ENCODE measurements at regions not wholly inside any gene's neighbourhood (a gene's known extent, or its start where the extent isn't known, plus 50 kb on each side); places are given as distances from the start of the nearest gene placed in this dataset.

DNA sequence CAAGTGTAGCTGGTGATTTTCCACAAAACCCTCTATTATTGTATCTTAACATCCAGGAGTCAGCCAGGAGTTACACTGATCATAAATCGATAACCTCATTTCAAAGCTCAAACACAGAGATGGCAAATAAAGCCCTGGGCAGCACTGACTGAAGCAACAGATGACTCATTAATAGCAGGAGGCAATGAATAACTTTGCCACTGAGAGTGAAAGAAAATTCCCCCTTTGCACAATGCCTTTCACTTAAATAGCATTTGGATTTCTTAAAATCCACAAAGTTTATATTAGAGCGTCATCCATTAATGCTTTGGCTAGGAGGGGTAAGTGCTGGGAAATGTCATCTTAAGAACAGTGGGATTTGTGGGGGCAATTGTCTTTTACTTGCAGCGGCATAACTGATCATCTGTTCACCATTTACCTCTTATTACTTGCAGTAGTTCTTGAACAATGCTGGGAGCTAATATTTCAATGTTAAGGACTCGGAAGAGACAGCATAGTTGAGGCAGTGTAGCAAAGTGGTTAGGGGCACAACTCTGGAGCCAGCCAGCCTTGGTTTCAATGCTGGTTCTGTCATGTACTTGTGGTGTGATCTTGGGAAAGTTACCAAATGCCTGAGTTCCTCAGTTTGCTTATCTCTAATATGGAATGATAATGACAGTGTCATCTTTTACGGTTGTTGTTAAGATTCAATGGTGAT lies 630.4 kb upstream of the TBL1XR1 start:
- no TSS peak for BruUV-seq (replicated peaks)
- CTCF ChIA-PET = interaction anchor here (0.9 kb wide), 1 partner anchor 777 kb away, joined by 3 read pairs; no protein-coding TSS in a partner anchor
- Histone ChIP-seq H3K9me1 (replicated peaks; ENCODE audit: control insufficient read depth, extremely low read depth, insufficient read depth, low read length) (no peaks in the 10 kb centered on the region), H3K9me3 (replicated peaks; ENCODE audit: control insufficient read depth, insufficient read depth, low read length) (no peaks in the 10 kb centered on the region), H3K4me2 (ENCODE audit: insufficient read depth, low read length) (no peak overlapping the region), H3K27me3 (ENCODE audit: control insufficient read depth in 2 of 2, insufficient read depth in 2 of 2, low read length in 2 of 2) (no peaks in the 10 kb centered on the region), H3K27ac (ENCODE audit: insufficient read depth, low read depth, low read length) (no peak overlapping the region), H2AFZ (ENCODE audit: low read depth, low read length) (no peak overlapping the region), H3K4me3 (replicated peaks in 1 of 3; ENCODE audit: insufficient read depth in 1 of 3, low read depth in 1 of 3, low read length in 3 of 3) (no peak overlapping the region), H3K36me3 (ENCODE audit: control insufficient read depth in 2 of 2, extremely low read depth in 1 of 2, insufficient read depth in 2 of 2, low read length in 2 of 2) (no peaks in the 10 kb centered on the region), H3K4me1 (ENCODE audit: control insufficient read depth, extremely low read depth, insufficient read depth, low read length) (peaks cover 8% of the 10 kb centered on the region), H3K9ac (replicated peaks; ENCODE audit: extremely low read depth, insufficient read depth, low read length) (no peak overlapping the region), H4K20me1 (replicated peaks; ENCODE audit: control insufficient read depth, extremely low read depth, insufficient read depth, low read length) (no peaks in the 10 kb centered on the region), H3K79me2 (ENCODE audit: control insufficient read depth, insufficient read depth, low read length) (no peaks in the 10 kb centered on the region)
- intact Hi-C loops (cut with micrococcal nuclease) = no loop called here
- TF ChIP-seq GATA2 (IDR thresholded peaks at IDR 0.05; ENCODE audit: insufficient read depth, insufficient read length, low read depth, low read length) (no peak), POLR2AphosphoS5 (IDR thresholded peaks at IDR 0.05; ENCODE audit: insufficient read depth, low read depth, low read length) (no peak), JUN (IDR thresholded peaks at IDR 0.05; ENCODE audit: borderline replicate concordance, insufficient read depth, insufficient read length, low read depth) (peak; percentile 38), MYC (IDR thresholded peaks at IDR 0.05; ENCODE audit: low read depth, low read length) (no peak), FOS (IDR thresholded peaks at IDR 0.05; ENCODE audit: borderline replicate concordance, insufficient read depth, low read length) (peak; percentile 66), POLR2A (IDR thresholded peaks at IDR 0.05; ENCODE audit: low read depth, low read length) (no peak), EZH2 (IDR thresholded peaks at IDR 0.05; ENCODE audit: borderline replicate concordance, low read depth, low read length, severe bottlenecking) (no peak)
- TF ChIP-seq, protein P1, sequence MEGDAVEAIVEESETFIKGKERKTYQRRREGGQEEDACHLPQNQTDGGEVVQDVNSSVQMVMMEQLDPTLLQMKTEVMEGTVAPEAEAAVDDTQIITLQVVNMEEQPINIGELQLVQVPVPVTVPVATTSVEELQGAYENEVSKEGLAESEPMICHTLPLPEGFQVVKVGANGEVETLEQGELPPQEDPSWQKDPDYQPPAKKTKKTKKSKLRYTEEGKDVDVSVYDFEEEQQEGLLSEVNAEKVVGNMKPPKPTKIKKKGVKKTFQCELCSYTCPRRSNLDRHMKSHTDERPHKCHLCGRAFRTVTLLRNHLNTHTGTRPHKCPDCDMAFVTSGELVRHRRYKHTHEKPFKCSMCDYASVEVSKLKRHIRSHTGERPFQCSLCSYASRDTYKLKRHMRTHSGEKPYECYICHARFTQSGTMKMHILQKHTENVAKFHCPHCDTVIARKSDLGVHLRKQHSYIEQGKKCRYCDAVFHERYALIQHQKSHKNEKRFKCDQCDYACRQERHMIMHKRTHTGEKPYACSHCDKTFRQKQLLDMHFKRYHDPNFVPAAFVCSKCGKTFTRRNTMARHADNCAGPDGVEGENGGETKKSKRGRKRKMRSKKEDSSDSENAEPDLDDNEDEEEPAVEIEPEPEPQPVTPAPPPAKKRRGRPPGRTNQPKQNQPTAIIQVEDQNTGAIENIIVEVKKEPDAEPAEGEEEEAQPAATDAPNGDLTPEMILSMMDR (IDR thresholded peaks at IDR 0.05; ENCODE audit: extremely low read depth in 1 of 2, insufficient read depth in 1 of 2, low read depth in 1 of 2, low read length in 2 of 2) = no peak
- TF ChIP-seq, protein P2, sequence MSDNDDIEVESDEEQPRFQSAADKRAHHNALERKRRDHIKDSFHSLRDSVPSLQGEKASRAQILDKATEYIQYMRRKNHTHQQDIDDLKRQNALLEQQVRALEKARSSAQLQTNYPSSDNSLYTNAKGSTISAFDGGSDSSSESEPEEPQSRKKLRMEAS (IDR thresholded peaks at IDR 0.05; ENCODE audit: insufficient read depth, insufficient read length) = no peak
- FAIRE-seq (peak; percentile 31), DNase-seq (ENCODE audit: low read depth, low spot score) (peak; percentile 76)
- POLR2A ChIA-PET = no interaction called here
- dilution Hi-C loops (cut with MboI; ENCODE audit: extremely low pct_ligation_motif_present, low sequenced_read_pairs) = no loop called here
